Liver (tissue), 3 donors: ENCODE measurements at regions not wholly inside any gene's neighbourhood (a gene's known extent, or its start where the extent isn't known, plus 50 kb on each side); places are given as distances from the start of the nearest gene placed in this dataset.

Experiments used
- GABPA ChIP-seq, 2 donors: IDR thresholded peaks in 1 of 2; conservative IDR thresholded peaks in 1 of 2; 2 replicates each; pipeline ENCODE4 v1.6.1; 2016; ENCODE audit warnings: antibody characterized with exemption in 2 of 2, mild to moderate bottlenecking in 1 of 2, moderate library complexity in 1 of 2
- HNF4G ChIP-seq: IDR thresholded peaks from 2 replicates; pipeline ENCODE4 v1.6.1; 2016; ENCODE audit warnings: antibody characterized with exemption
- MAX ChIP-seq: IDR thresholded peaks from 2 replicates; pipeline ENCODE4 v1.6.1; 2016; ENCODE audit warnings: antibody characterized with exemption
- RAD21 ChIP-seq, 2 donors: IDR thresholded peaks; 2 replicates each; pipeline ENCODE4 v1.6.1; 2016; ENCODE audit warnings: antibody characterized with exemption in 2 of 2, mild to moderate bottlenecking in 2 of 2
- SP1 ChIP-seq: IDR thresholded peaks from 2 replicates; pipeline ENCODE4 v1.6.1; 2018; ENCODE audit warnings: antibody characterized with exemption, mild to moderate bottlenecking
- TAF1 ChIP-seq: conservative IDR thresholded peaks from 2 replicates; pipeline ENCODE4 v1.6.1; 2016; ENCODE audit warnings: antibody characterized with exemption, mild to moderate bottlenecking
- YY1 ChIP-seq: IDR thresholded peaks from 2 replicates; pipeline ENCODE4 v1.6.1; 2016; ENCODE audit warnings: antibody characterized with exemption, mild to moderate bottlenecking
- TF ChIP-seq, protein P1 (sequence below): fragments of 150-350 bp; IDR thresholded peaks from 2 replicates; pipeline ENCODE4 v1.5.1; 2017; ENCODE audit warnings: improper control_type of control experiment, low read depth, low read length; ENCODE audit not compliant: missing input control
- TF ChIP-seq, protein P2 (sequence below): IDR thresholded peaks from 2 replicates; pipeline ENCODE4 v1.6.1; 2016; ENCODE audit warnings: antibody characterized with exemption
- TF ChIP-seq, protein P3 (sequence below): IDR thresholded peaks from 2 replicates; pipeline ENCODE4 v1.6.1; 2016; ENCODE audit warnings: antibody characterized with exemption, mild to moderate bottlenecking
- TF ChIP-seq, protein P4 (sequence below): IDR thresholded peaks from 2 replicates; pipeline ENCODE4 v1.6.1; 2016; ENCODE audit warnings: antibody characterized with exemption
- donor health status: healthy.
- donor health status: healthy.

DNA sequence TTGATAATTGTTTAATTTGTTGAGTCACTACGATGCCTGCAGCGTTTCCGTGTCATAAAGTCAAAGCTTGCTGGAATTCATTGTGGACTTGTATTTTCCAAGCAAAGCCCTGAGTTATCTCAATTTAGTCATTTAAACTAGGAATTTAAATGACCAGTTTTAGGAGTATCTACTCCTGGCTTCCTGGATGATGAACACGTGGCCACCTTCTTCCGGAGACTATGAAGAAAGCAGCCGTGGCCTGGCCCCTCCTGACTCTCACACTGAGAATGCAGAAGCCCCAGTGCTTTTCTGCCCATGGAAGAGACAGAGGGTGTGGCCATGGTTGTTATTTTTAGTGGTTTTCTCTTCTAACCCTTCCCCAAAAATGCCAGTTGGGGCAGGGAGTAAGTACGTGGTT, 250.7 kb upstream of the GATB start:
- TF ChIP-seq RAD21 (IDR thresholded peaks at IDR 0.05) (no peak), TAF1 (no peak), MAX (no peak), SP1 (no peak), YY1 (no peak), GABPA (IDR thresholded peaks at IDR 0.05 in 1 of 2, conservative IDR thresholded peaks at IDR 0.05 in 1 of 2) (no peak), HNF4G (no peak)
- TF ChIP-seq, protein P1, sequence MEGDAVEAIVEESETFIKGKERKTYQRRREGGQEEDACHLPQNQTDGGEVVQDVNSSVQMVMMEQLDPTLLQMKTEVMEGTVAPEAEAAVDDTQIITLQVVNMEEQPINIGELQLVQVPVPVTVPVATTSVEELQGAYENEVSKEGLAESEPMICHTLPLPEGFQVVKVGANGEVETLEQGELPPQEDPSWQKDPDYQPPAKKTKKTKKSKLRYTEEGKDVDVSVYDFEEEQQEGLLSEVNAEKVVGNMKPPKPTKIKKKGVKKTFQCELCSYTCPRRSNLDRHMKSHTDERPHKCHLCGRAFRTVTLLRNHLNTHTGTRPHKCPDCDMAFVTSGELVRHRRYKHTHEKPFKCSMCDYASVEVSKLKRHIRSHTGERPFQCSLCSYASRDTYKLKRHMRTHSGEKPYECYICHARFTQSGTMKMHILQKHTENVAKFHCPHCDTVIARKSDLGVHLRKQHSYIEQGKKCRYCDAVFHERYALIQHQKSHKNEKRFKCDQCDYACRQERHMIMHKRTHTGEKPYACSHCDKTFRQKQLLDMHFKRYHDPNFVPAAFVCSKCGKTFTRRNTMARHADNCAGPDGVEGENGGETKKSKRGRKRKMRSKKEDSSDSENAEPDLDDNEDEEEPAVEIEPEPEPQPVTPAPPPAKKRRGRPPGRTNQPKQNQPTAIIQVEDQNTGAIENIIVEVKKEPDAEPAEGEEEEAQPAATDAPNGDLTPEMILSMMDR = no peak
- TF ChIP-seq, protein P2, sequence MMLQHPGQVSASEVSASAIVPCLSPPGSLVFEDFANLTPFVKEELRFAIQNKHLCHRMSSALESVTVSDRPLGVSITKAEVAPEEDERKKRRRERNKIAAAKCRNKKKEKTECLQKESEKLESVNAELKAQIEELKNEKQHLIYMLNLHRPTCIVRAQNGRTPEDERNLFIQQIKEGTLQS = no peak
- TF ChIP-seq, protein P3, sequence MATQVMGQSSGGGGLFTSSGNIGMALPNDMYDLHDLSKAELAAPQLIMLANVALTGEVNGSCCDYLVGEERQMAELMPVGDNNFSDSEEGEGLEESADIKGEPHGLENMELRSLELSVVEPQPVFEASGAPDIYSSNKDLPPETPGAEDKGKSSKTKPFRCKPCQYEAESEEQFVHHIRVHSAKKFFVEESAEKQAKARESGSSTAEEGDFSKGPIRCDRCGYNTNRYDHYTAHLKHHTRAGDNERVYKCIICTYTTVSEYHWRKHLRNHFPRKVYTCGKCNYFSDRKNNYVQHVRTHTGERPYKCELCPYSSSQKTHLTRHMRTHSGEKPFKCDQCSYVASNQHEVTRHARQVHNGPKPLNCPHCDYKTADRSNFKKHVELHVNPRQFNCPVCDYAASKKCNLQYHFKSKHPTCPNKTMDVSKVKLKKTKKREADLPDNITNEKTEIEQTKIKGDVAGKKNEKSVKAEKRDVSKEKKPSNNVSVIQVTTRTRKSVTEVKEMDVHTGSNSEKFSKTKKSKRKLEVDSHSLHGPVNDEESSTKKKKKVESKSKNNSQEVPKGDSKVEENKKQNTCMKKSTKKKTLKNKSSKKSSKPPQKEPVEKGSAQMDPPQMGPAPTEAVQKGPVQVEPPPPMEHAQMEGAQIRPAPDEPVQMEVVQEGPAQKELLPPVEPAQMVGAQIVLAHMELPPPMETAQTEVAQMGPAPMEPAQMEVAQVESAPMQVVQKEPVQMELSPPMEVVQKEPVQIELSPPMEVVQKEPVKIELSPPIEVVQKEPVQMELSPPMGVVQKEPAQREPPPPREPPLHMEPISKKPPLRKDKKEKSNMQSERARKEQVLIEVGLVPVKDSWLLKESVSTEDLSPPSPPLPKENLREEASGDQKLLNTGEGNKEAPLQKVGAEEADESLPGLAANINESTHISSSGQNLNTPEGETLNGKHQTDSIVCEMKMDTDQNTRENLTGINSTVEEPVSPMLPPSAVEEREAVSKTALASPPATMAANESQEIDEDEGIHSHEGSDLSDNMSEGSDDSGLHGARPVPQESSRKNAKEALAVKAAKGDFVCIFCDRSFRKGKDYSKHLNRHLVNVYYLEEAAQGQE = no peak
- TF ChIP-seq, protein P4, sequence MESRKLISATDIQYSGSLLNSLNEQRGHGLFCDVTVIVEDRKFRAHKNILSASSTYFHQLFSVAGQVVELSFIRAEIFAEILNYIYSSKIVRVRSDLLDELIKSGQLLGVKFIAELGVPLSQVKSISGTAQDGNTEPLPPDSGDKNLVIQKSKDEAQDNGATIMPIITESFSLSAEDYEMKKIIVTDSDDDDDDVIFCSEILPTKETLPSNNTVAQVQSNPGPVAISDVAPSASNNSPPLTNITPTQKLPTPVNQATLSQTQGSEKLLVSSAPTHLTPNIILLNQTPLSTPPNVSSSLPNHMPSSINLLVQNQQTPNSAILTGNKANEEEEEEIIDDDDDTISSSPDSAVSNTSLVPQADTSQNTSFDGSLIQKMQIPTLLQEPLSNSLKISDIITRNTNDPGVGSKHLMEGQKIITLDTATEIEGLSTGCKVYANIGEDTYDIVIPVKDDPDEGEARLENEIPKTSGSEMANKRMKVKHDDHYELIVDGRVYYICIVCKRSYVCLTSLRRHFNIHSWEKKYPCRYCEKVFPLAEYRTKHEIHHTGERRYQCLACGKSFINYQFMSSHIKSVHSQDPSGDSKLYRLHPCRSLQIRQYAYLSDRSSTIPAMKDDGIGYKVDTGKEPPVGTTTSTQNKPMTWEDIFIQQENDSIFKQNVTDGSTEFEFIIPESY = no peak
